Neural crest cell (in vitro differentiated cells): ENCODE measurements at regions not wholly inside any gene's neighbourhood (a gene's known extent, or its start where the extent isn't known, plus 50 kb on each side); places are given as distances from the start of the nearest gene placed in this dataset.

Experiments used
- DNase-seq: peaks from one replicate; pipeline ENCODE4 v3.0.0; 2021; ENCODE audit warnings: low read depth, mixed read lengths, low spot score
- H3K27ac Mint-ChIP-seq: one replicate; pipeline ENCODE4 v1.8.0; 2021; ENCODE audit warnings: mild to moderate bottlenecking, mixed read lengths; ENCODE audit not compliant: unreplicated experiment
- H3K27me3 Mint-ChIP-seq: 2 replicates; pipeline ENCODE4 v1.8.0; 2021; ENCODE audit warnings: low read depth, mild to moderate bottlenecking, mixed read lengths
- H3K36me3 Mint-ChIP-seq: 2 replicates; pipeline ENCODE4 v1.8.0; 2021; ENCODE audit warnings: low read depth, mild to moderate bottlenecking, mixed read lengths
- H3K4me1 Mint-ChIP-seq: 2 replicates; pipeline ENCODE4 v1.8.0; 2021; ENCODE audit warnings: mixed read lengths
- H3K4me3 Mint-ChIP-seq: one replicate; pipeline ENCODE4 v1.8.0; 2021; ENCODE audit warnings: mild to moderate bottlenecking, mixed read lengths
- H3K9me3 Mint-ChIP-seq: 2 replicates; pipeline ENCODE4 v1.8.0; 2021; ENCODE audit warnings: mixed read lengths
- TF ChIP-seq, protein P1 (sequence below): fragments of 200-600 bp; sonication (generic); conservative IDR thresholded peaks from 2 replicates; pipeline ENCODE4 v1.5.0; 2021; ENCODE audit warnings: antibody characterized with exemption, mild to moderate bottlenecking

DNA sequence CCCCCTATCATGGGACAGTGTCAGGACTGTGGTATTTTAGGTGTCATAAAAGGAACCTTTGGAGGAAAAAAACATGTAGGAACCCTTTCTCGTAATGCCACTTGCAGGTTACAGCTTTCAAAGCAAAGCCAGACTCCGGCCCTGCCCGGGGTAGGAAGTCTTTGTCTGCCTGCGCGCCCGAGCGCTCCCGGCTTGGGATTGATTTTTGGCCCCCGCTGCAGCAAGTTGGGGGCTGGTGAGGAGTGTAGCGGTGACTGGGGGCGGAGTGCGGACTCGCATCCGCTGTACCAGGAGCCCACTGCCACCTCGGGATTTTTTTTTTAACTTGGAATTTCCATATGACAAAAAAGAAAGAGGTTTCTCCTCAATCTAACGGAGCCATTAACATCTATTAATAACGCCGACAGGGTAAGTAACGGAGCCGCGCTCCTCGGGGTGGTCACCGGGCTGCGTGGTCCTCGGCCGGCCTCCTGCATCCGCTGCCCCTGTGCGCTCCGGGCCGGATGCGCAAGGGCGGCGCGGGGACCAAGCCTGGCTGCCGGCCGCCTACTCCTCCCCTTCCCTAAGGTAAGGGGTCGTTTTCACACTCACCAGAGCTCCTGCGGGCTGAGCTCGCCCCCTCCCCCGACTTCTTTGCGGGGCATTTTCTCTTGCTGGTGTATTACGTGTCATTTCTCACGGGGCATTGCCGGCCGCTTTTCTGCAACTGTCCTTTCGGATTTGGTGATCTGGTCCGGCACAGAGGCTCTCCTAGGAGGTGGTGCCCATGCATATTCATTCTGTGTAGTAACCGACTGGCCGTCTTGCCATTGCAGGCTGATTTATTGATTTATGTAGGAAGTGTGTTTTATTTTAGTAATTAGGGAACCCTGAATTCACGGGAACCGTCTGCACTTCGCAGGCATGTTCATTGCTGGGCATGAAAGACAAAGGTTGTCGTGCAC, 219.8 kb upstream of the TOPAZ1 start:
- H3K27ac Mint-ChIP-seq = no peak overlapping the region
- peak; percentile 19 for DNase-seq

DNA sequence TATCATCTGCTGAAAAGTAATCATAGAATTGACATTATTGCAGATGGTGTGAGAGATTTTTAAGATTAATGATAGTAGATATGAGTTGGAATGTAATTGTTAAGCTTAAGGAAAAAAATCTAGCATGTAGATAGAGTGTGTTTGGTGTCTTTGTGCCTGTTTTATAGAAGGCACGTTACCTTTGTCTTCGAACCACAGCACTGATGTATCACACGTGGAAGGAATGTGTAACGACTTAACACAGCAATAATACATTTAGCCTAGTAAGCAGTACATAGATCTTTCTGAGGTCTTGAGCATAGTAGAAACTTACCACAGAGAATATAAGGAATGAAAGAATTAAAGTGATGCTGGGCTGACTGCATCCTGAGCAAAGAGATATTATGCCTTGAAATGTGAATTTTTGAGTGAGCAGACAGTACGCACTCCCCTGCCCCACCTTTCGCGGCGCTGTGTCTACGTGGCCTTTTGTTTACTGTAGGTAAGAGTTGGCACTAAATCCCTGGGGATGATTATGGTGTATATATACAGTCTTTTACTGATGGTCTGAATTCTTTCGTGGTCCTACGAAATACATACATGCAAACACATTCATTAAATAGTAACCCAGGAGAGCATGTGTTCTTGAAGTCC, 217.6 kb upstream of the TOPAZ1 start:
- DNase-seq = no peak
- peaks cover 22% of the 10 kb centered on the region for H3K4me1 Mint-ChIP-seq
- no peak overlapping the region for H3K27ac Mint-ChIP-seq
- no peaks in the 10 kb centered on the region for H3K9me3 Mint-ChIP-seq
- no peaks in the 10 kb centered on the region for H3K36me3 Mint-ChIP-seq
- H3K4me3 Mint-ChIP-seq = no peak overlapping the region
- H3K27me3 Mint-ChIP-seq = peaks cover 66% of the 10 kb centered on the region
- TF ChIP-seq, protein P1, sequence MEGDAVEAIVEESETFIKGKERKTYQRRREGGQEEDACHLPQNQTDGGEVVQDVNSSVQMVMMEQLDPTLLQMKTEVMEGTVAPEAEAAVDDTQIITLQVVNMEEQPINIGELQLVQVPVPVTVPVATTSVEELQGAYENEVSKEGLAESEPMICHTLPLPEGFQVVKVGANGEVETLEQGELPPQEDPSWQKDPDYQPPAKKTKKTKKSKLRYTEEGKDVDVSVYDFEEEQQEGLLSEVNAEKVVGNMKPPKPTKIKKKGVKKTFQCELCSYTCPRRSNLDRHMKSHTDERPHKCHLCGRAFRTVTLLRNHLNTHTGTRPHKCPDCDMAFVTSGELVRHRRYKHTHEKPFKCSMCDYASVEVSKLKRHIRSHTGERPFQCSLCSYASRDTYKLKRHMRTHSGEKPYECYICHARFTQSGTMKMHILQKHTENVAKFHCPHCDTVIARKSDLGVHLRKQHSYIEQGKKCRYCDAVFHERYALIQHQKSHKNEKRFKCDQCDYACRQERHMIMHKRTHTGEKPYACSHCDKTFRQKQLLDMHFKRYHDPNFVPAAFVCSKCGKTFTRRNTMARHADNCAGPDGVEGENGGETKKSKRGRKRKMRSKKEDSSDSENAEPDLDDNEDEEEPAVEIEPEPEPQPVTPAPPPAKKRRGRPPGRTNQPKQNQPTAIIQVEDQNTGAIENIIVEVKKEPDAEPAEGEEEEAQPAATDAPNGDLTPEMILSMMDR = no peak

More for the DNA sequence above, 219.8 kb upstream of the TOPAZ1 start:
- Mint-ChIP-seq H3K4me3 (peak overlapping the region; percentile 74), H3K4me1 (peaks cover 22% of the 10 kb centered on the region), H3K36me3 (no peaks in the 10 kb centered on the region), H3K9me3 (no peaks in the 10 kb centered on the region), H3K27me3 (peaks cover 63% of the 10 kb centered on the region)
- TF ChIP-seq, protein P1 = no peak

DNA sequence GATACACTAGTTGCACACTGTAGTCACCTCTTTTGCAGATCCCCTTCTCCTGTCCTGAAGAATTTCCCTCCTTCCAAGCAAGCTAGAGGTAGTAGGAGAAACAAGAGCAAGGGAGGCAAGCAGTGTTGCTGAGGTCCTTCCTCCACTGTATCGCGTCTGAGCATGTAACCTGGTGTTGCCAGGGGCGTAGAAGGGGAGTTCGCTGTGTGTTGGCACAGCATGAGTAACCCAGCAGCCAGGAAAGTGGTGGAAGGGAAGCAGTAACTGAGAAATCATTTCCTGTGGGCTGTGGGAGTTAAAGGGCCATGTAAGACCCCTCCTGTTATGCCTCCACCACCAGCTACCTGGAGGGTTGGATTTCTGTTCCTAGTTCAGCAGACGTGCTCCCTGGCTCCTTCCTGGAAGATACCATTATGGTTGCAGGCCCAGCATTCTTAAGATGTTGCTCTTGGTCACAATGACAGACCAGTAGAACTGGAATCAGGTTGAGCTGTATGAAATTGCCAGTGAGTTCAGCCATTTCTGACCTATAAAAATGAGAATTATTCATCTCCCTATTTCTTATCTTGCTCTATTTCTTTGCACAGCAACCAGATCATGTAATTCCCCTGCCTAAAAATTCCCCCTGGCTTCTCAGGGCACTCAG, 215.3 kb upstream of the TOPAZ1 start:
- TF ChIP-seq, protein P1 = no peak
- H3K4me1 Mint-ChIP-seq = peaks cover 12% of the 10 kb centered on the region
- no peak overlapping the region for H3K27ac Mint-ChIP-seq
- no peak for DNase-seq
- no peak overlapping the region for H3K4me3 Mint-ChIP-seq
- no peaks in the 10 kb centered on the region for H3K36me3 Mint-ChIP-seq
- H3K27me3 Mint-ChIP-seq = peaks cover 46% of the 10 kb centered on the region
- H3K9me3 Mint-ChIP-seq = no peaks in the 10 kb centered on the region

DNA sequence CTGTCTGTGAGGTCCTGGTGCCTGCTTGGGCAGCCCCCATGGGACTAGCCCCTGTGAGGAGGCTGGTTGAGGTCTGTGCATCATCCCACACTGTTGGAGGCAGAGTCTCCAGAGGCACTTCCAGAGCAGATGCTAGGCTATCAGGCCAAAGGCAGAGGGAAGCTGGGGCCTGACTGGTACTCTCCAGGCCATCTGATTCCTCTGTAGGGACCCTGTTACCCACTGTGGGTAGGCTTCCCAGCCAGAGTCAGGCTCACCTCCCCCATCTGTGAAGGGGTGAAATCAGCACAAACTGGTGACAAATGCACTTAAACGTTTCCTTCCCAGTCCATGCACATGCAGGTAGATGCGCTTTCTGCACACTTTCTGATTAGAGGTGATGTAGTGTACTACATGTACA, 212.6 kb upstream of the TOPAZ1 start:
- no peak for DNase-seq
- H3K4me3 Mint-ChIP-seq = no peak overlapping the region
- H3K27me3 Mint-ChIP-seq = peaks cover 25% of the 10 kb centered on the region
- TF ChIP-seq, protein P1 = no peak
- no peaks in the 10 kb centered on the region for H3K9me3 Mint-ChIP-seq
- peaks cover 7% of the 10 kb centered on the region for H3K4me1 Mint-ChIP-seq
- H3K36me3 Mint-ChIP-seq = no peaks in the 10 kb centered on the region
- no peak overlapping the region for H3K27ac Mint-ChIP-seq

DNA sequence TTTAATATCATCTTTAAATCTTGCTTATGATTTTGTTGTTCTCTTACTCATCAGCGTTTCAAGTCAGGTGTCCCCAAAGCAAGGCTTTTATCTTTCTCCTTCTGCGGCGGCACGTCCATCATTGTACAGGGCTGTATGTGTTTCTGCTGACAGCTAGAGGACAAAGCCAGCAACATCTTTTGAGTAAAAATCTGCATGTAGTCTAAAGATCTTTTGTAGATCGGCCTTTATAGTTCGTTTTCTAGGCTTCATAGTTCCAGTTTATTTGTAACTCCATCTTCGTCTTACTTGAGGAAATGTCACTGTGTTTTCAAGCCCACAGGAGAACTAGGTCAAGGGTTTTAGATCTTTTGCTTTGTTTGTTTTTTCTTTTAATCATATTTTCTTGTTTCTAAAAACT, 211.4 kb upstream of the TOPAZ1 start:
- Mint-ChIP-seq H3K36me3 (no peaks in the 10 kb centered on the region), H3K27ac (no peak overlapping the region), H3K9me3 (no peaks in the 10 kb centered on the region), H3K4me1 (peaks cover 7% of the 10 kb centered on the region), H3K27me3 (peaks cover 15% of the 10 kb centered on the region), H3K4me3 (no peak overlapping the region)
- DNase-seq = no peak
- TF ChIP-seq, protein P1 = no peak
